GM23338 (cell line): ENCODE measurements at regions not wholly inside any gene's neighbourhood (a gene's known extent, or its start where the extent isn't known, plus 50 kb on each side); places are given as distances from the start of the nearest gene placed in this dataset.

Experiments
- ATAC-seq: fragments of 200-7000 bp; cut with Tn5 transposase; 3 replicates; pipeline ENCODE4 v1.9.1; 2020
- DNase-seq: peaks from one replicate; pipeline ENCODE4 v3.0.0-alpha.2; 2015; ENCODE audit warnings: low spot score
- H2AFZ ChIP-seq: fragments of 200-600 bp; sonication (generic); 2 replicates; pipeline ENCODE4 v1.8.0; 2016; ENCODE audit warnings: antibody characterized with exemption, mild to moderate bottlenecking, moderate library complexity
- H3F3A ChIP-seq: fragments of 200-600 bp; sonication (generic); replicated peaks from 2 replicates; pipeline ENCODE4 v1.8.0; 2017; ENCODE audit warnings: antibody characterized with exemption, mixed run types, low read depth
- H3K27ac ChIP-seq: fragments of 200-600 bp; sonication (generic); 2 replicates; pipeline ENCODE4 v1.6.1; 2016; ENCODE audit warnings: low read depth
- H3K27me3 ChIP-seq: fragments of 200-600 bp; sonication (generic); 2 replicates; pipeline ENCODE4 v1.8.0; 2016; ENCODE audit warnings: mild to moderate bottlenecking, mixed run types, moderate library complexity; ENCODE audit not compliant: insufficient read depth
- H3K36me3 ChIP-seq: fragments of 200-600 bp; sonication (generic); 2 replicates; pipeline ENCODE4 v1.8.0; 2016; ENCODE audit warnings: mild to moderate bottlenecking; ENCODE audit not compliant: insufficient read depth
- H3K4me1 ChIP-seq: fragments of 200-600 bp; sonication (generic); 2 replicates; pipeline ENCODE4 v1.8.0; 2016; ENCODE audit warnings: mild to moderate bottlenecking, moderate library complexity; ENCODE audit not compliant: insufficient read depth
- H3K4me2 ChIP-seq: fragments of 200-600 bp; sonication (generic); 2 replicates; pipeline ENCODE4 v1.7.1; 2017; ENCODE audit warnings: mixed run types
- H3K4me3 ChIP-seq: fragments of 200-600 bp; sonication (generic); 2 replicates; pipeline ENCODE4 v1.6.1; 2016; ENCODE audit warnings: mixed run types
- H3K79me2 ChIP-seq: fragments of 200-600 bp; sonication (generic); replicated peaks from 2 replicates; pipeline ENCODE4 v1.8.0; 2017; ENCODE audit warnings: mild to moderate bottlenecking; ENCODE audit not compliant: insufficient read depth
- H3K9me2 ChIP-seq: fragments of 200-600 bp; sonication (generic); 2 replicates; pipeline ENCODE4 v1.8.0; 2017; ENCODE audit not compliant: insufficient read depth
- H4K20me1 ChIP-seq: fragments of 200-600 bp; sonication (generic); replicated peaks from 2 replicates; pipeline ENCODE4 v1.8.0; 2017; ENCODE audit warnings: mild to moderate bottlenecking; ENCODE audit not compliant: insufficient read depth
- H3K27ac Mint-ChIP-seq: 2 replicates; pipeline ENCODE4 v1.8.0; 2020; ENCODE audit warnings: inconsistent platforms, mild to moderate bottlenecking, moderate library complexity, mixed read lengths
- H3K27me3 Mint-ChIP-seq: 3 replicates; pipeline ENCODE4 v1.8.0; 2022; ENCODE audit warnings: low read depth, mild to moderate bottlenecking, moderate library complexity, mixed read lengths, inconsistent platforms; ENCODE audit not compliant: insufficient read depth, poor library complexity
- H3K36me3 Mint-ChIP-seq: 3 replicates; pipeline ENCODE4 v1.8.0; 2021; ENCODE audit warnings: low read depth, mild to moderate bottlenecking, inconsistent platforms, moderate library complexity, mixed read lengths
- H3K4me1 Mint-ChIP-seq: 3 replicates; pipeline ENCODE4 v1.8.0; 2020; ENCODE audit warnings: mild to moderate bottlenecking, inconsistent platforms, mixed read lengths
- H3K4me3 Mint-ChIP-seq: 3 replicates; pipeline ENCODE4 v1.8.0; 2021; ENCODE audit warnings: moderate library complexity, mild to moderate bottlenecking, inconsistent platforms, mixed read lengths
- H3K9me3 Mint-ChIP-seq: 3 replicates; pipeline ENCODE4 v1.8.0; 2020; ENCODE audit warnings: moderate library complexity, mild to moderate bottlenecking, inconsistent platforms, mixed read lengths
- CREB1 ChIP-seq: fragments of 250-450 bp; sonication (Bioruptor Pico); IDR thresholded peaks from 2 replicates; pipeline ENCODE4 v1.5.0; 2020; ENCODE audit warnings: low read depth, mild to moderate bottlenecking, moderate library complexity
- EZH2phosphoT487 ChIP-seq: fragments of 200-600 bp; sonication (generic); IDR thresholded peaks from one replicate; pipeline ENCODE4 v1.8.1; 2018; ENCODE audit warnings: antibody characterized with exemption; ENCODE audit not compliant: unreplicated experiment
- JUNB ChIP-seq: IDR thresholded peaks from one replicate; pipeline ENCODE4 v1.6.1; 2016; ENCODE audit warnings: antibody characterized with exemption; ENCODE audit not compliant: unreplicated experiment
- STAT1 ChIP-seq: IDR thresholded peaks from one replicate; pipeline ENCODE4 v1.6.1; 2016; ENCODE audit warnings: antibody characterized with exemption; ENCODE audit not compliant: unreplicated experiment
- ZNF114 ChIP-seq: fragments of 250-450 bp; sonication (Bioruptor Pico); IDR thresholded peaks from 2 replicates; pipeline ENCODE4 v1.5.0; 2020; ENCODE audit warnings: mild to moderate bottlenecking, moderate library complexity
- TF ChIP-seq, protein P1 (sequence below): fragments of 250-450 bp; sonication (Bioruptor Pico); IDR thresholded peaks from 2 replicates; pipeline ENCODE4 v1.5.0; 2020; ENCODE audit warnings: mild to moderate bottlenecking, moderate library complexity
- TF ChIP-seq, protein P2 (sequence below): IDR thresholded peaks from one replicate; pipeline ENCODE4 v1.6.1; 2018; ENCODE audit warnings: antibody characterized with exemption; ENCODE audit not compliant: unreplicated experiment
- TF ChIP-seq, protein P3 (sequence below): IDR thresholded peaks from 2 replicates; pipeline ENCODE4 v1.6.1; 2016; ENCODE audit warnings: antibody characterized with exemption

DNA sequence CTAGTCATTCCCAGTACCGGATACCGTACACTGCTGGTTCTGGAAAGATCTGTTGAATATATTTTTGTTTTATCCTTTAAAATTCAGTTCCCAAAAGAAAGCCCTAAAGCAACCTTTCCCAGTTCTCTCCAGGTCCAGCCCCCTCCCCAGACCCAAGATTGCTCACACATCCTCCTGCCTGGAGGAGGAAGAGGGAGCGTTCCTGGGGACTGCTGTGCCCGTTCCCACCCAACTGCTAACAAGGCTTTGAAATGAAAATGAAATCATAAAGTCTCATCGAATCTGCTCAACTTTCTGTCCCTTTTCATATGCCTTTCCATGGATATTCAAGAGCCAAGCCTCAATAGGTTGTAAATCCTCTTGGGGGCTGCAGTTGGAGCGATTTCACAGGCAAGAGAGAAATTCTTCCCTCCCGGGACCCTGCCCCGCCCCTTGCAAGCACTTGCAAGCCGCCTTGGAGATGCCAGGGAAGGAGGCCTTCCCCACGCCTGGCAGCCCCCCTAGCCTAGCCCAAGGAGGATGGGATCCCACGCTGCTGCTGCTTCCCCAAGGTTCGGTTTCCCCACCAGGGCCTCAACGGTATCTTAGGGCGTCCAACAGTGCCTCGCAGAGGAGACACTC, 113.2 kb upstream of the CACHD1 start (continued):
- TF ChIP-seq, protein P1, sequence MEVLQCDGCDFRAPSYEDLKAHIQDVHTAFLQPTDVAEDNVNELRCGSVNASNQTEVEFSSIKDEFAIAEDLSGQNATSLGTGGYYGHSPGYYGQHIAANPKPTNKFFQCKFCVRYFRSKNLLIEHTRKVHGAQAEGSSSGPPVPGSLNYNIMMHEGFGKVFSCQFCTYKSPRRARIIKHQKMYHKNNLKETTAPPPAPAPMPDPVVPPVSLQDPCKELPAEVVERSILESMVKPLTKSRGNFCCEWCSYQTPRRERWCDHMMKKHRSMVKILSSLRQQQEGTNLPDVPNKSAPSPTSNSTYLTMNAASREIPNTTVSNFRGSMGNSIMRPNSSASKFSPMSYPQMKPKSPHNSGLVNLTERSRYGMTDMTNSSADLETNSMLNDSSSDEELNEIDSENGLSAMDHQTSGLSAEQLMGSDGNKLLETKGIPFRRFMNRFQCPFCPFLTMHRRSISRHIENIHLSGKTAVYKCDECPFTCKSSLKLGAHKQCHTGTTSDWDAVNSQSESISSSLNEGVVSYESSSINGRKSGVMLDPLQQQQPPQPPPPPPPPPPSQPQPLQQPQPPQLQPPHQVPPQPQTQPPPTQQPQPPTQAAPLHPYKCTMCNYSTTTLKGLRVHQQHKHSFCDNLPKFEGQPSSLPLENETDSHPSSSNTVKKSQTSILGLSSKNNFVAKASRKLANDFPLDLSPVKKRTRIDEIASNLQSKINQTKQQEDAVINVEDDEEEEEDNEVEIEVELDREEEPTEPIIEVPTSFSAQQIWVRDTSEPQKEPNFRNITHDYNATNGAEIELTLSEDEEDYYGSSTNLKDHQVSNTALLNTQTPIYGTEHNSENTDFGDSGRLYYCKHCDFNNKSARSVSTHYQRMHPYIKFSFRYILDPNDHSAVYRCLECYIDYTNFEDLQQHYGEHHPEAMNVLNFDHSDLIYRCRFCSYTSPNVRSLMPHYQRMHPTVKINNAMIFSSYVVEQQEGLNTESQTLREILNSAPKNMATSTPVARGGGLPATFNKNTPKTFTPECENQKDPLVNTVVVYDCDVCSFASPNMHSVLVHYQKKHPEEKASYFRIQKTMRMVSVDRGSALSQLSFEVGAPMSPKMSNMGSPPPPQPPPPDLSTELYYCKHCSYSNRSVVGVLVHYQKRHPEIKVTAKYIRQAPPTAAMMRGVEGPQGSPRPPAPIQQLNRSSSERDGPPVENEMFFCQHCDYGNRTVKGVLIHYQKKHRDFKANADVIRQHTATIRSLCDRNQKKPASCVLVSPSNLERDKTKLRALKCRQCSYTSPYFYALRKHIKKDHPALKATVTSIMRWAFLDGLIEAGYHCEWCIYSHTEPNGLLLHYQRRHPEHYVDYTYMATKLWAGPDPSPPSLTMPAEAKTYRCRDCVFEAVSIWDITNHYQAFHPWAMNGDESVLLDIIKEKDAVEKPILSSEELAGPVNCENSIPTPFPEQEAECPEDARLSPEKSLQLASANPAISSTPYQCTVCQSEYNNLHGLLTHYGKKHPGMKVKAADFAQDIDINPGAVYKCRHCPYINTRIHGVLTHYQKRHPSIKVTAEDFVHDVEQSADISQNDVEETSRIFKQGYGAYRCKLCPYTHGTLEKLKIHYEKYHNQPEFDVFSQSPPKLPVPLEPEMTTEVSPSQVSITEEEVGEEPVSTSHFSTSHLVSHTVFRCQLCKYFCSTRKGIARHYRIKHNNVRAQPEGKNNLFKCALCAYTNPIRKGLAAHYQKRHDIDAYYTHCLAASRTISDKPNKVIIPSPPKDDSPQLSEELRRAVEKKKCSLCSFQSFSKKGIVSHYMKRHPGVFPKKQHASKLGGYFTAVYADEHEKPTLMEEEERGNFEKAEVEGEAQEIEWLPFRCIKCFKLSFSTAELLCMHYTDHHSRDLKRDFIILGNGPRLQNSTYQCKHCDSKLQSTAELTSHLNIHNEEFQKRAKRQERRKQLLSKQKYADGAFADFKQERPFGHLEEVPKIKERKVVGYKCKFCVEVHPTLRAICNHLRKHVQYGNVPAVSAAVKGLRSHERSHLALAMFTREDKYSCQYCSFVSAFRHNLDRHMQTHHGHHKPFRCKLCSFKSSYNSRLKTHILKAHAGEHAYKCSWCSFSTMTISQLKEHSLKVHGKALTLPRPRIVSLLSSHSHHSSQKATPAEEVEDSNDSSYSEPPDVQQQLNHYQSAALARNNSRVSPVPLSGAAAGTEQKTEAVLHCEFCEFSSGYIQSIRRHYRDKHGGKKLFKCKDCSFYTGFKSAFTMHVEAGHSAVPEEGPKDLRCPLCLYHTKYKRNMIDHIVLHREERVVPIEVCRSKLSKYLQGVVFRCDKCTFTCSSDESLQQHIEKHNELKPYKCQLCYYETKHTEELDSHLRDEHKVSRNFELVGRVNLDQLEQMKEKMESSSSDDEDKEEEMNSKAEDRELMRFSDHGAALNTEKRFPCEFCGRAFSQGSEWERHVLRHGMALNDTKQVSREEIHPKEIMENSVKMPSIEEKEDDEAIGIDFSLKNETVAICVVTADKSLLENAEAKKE (CRISPR knock-in tag), result no peak
- TF ChIP-seq EZH2phosphoT487 (no peak), ZNF114 (CRISPR knock-in tag) (no peak)

DNA sequence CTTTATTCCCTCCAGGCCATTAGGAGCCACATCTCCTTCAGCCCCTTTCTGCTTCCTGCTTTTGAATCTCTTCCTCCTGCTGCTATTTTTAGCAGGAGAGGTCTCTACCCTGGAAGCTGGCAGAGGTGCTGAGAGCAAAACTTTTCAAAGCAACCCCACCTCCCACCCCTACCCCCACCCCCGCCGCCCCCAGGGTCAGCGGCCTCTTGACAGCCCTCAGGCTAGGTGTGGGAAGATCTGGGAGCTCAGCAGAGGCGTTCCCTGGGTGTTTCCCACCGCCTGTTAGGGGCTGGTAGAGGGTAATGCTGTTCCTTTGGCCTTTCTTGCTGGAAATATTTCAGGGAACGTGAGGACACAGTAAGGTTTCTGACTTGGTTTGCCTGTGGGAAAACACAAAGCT, 112.5 kb upstream of the CACHD1 start:
- Histone ChIP-seq H3K79me2 (no peaks in the 10 kb centered on the region), H3F3A (no peaks in the 10 kb centered on the region), H3K27ac (no peak overlapping the region), H3K36me3 (no peaks in the 10 kb centered on the region), H3K9me2 (no peaks in the 10 kb centered on the region), H3K4me2 (peak overlapping the region; percentile 76), H3K27me3 (peaks cover 6% of the 10 kb centered on the region; the same call in 1 of the 2 replicates), H3K4me1 (peaks cover 50% of the 10 kb centered on the region), H3K4me3 (peak overlapping the region; percentile 37), H4K20me1 (no peaks in the 10 kb centered on the region), H2AFZ (peak overlapping the region; percentile 2; the same call in 1 of the 2 replicates)
- H3K36me3 Mint-ChIP-seq, result peaks cover 12% of the 10 kb centered on the region; the same call in 2 of the 3 replicates
- no peak overlapping the region for H3K27ac Mint-ChIP-seq
- peaks cover 48% of the 10 kb centered on the region for H3K4me1 Mint-ChIP-seq
- peak overlapping the region; percentile 35; the same call in 1 of the 3 replicates for H3K4me3 Mint-ChIP-seq
- ATAC-seq (peak; percentile 93), DNase-seq (peak; percentile 42)
- H3K9me3 Mint-ChIP-seq, result peaks cover 11% of the 10 kb centered on the region
- peaks cover 14% of the 10 kb centered on the region for H3K27me3 Mint-ChIP-seq
- TF ChIP-seq STAT1 (no peak), CREB1 (CRISPR knock-in tag) (no peak), JUNB (no peak), ZNF114 (CRISPR knock-in tag) (no peak)
- TF ChIP-seq, protein P2, sequence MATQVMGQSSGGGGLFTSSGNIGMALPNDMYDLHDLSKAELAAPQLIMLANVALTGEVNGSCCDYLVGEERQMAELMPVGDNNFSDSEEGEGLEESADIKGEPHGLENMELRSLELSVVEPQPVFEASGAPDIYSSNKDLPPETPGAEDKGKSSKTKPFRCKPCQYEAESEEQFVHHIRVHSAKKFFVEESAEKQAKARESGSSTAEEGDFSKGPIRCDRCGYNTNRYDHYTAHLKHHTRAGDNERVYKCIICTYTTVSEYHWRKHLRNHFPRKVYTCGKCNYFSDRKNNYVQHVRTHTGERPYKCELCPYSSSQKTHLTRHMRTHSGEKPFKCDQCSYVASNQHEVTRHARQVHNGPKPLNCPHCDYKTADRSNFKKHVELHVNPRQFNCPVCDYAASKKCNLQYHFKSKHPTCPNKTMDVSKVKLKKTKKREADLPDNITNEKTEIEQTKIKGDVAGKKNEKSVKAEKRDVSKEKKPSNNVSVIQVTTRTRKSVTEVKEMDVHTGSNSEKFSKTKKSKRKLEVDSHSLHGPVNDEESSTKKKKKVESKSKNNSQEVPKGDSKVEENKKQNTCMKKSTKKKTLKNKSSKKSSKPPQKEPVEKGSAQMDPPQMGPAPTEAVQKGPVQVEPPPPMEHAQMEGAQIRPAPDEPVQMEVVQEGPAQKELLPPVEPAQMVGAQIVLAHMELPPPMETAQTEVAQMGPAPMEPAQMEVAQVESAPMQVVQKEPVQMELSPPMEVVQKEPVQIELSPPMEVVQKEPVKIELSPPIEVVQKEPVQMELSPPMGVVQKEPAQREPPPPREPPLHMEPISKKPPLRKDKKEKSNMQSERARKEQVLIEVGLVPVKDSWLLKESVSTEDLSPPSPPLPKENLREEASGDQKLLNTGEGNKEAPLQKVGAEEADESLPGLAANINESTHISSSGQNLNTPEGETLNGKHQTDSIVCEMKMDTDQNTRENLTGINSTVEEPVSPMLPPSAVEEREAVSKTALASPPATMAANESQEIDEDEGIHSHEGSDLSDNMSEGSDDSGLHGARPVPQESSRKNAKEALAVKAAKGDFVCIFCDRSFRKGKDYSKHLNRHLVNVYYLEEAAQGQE, result no peak
- TF ChIP-seq, protein P3, sequence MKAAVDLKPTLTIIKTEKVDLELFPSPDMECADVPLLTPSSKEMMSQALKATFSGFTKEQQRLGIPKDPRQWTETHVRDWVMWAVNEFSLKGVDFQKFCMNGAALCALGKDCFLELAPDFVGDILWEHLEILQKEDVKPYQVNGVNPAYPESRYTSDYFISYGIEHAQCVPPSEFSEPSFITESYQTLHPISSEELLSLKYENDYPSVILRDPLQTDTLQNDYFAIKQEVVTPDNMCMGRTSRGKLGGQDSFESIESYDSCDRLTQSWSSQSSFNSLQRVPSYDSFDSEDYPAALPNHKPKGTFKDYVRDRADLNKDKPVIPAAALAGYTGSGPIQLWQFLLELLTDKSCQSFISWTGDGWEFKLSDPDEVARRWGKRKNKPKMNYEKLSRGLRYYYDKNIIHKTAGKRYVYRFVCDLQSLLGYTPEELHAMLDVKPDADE, result no peak
